ENCODE measurements at regions not wholly inside any gene's neighbourhood (a gene's known extent, or its start where the extent isn't known, plus 50 kb on each side); places are given as distances from the start of the nearest gene placed in this dataset.

- Histone ChIP-seq H3K36me3 (replicated peaks; ENCODE audit: low read depth, low read length) (no peaks in the 10 kb centered on the region), H3K27me3 (ENCODE audit: low read depth, low read length) (no peaks in the 10 kb centered on the region), H3K9me3 (ENCODE audit: insufficient read depth, low read length) (no peaks in the 10 kb centered on the region), H3K4me3 (ENCODE audit: low read length) (no peak overlapping the region), H3K4me1 (ENCODE audit: low read length) (no peaks in the 10 kb centered on the region), H3K9ac (ENCODE audit: low read length) (no peak overlapping the region), H3K4me2 (ENCODE audit: low read length) (no peak overlapping the region), H3K27ac (ENCODE audit: low read length) (no peak overlapping the region), H2AFZ (ENCODE audit: low read depth, low read length) (no peak overlapping the region), H3K79me2 (ENCODE audit: low read length) (peaks cover 34% of the 10 kb centered on the region), H4K20me1 (ENCODE audit: insufficient read depth, low read length) (peaks cover 9% of the 10 kb centered on the region; the same call in 1 of the 2 replicates)
- TF ChIP-seq EZH2phosphoT487 (IDR thresholded peaks at IDR 0.05; ENCODE audit: low read depth) = no peak
- TF ChIP-seq CTCF (IDR thresholded peaks at IDR 0.05; ENCODE audit: low read depth, low read length) = no peak
These were observed 62.0 kb upstream of the MACF1 start for GRCh38 chr1:39142401-39143060.

DNA sequence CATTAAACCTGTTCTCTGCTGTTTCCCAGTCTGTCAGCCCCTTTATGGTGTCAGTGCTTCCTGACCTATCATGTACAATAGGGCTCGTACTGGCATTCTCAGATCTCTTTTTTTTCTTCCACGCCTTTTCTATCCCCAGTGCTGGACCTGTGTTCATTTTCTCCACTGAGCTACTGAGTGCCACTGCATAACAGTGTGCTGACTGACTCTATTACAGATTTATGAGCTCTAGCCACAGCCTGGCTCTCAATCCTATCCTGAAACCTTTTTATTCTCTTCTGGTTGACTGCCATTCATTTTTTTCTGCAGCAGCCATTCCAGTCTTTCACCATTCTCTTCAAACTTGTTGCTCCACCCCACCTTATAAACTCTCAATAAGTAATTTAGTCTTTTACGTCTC is 59.6 kb upstream of the MACF1 start:
- no peaks in the 10 kb centered on the region for H3K9me3 ChIP-seq (ENCODE audit: insufficient read depth, low read length)
- no peak overlapping the region for H2AFZ ChIP-seq (ENCODE audit: low read depth, low read length)
- H3K79me2 ChIP-seq (ENCODE audit: low read length) = peaks cover 45% of the 10 kb centered on the region
- TF ChIP-seq EZH2phosphoT487 (IDR thresholded peaks at IDR 0.05; ENCODE audit: low read depth) (no peak), CTCF (IDR thresholded peaks at IDR 0.05; ENCODE audit: low read depth, low read length) (no peak)
- H3K36me3 ChIP-seq (replicated peaks; ENCODE audit: low read depth, low read length) = no peaks in the 10 kb centered on the region
- H3K9ac ChIP-seq (ENCODE audit: low read length) = no peak overlapping the region
- no peak overlapping the region for H3K27ac ChIP-seq (ENCODE audit: low read length)
- H3K4me1 ChIP-seq (ENCODE audit: low read length) = no peaks in the 10 kb centered on the region
- H3K4me3 ChIP-seq (ENCODE audit: low read length) = no peak overlapping the region
- peaks cover 9% of the 10 kb centered on the region; the same call in 1 of the 2 replicates for H4K20me1 ChIP-seq (ENCODE audit: insufficient read depth, low read length)
- H3K4me2 ChIP-seq (ENCODE audit: low read length) = no peak overlapping the region
- H3K27me3 ChIP-seq (ENCODE audit: low read depth, low read length) = no peaks in the 10 kb centered on the region

DNA sequence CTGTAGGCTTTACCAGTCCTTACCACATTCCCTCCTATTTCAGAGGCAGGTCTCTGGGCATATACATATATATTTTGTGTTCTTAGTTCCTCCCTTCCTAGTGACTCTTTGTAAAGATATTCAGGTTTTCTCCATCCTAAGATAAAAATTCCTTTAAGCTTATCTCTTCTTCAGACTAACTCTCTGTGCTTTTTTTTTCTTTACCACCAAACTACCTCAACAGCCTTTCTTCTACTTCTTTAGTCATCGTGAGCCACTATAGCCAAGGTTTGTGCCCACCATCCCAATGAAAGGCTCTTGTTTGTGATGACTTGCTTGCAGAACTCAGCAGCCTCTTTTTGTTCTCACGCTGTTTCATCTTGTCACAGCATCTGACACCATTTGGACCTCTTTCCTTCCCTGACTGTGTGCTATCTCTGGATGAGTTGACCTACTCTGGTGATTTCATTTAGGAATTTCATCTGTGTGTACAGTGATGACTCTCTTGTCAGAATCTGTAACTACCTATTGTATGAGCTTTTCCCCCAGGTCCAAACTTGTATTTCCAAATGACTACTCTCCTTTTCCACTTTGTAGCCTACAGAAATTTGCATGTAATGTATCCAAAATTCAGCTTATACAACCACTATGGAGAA is 59.0 kb upstream of the MACF1 start:
- Histone ChIP-seq H2AFZ (ENCODE audit: low read depth, low read length) (no peak overlapping the region), H3K4me1 (ENCODE audit: low read length) (no peaks in the 10 kb centered on the region), H3K9ac (ENCODE audit: low read length) (no peak overlapping the region), H3K27ac (ENCODE audit: low read length) (no peak overlapping the region), H3K4me2 (ENCODE audit: low read length) (no peak overlapping the region), H3K36me3 (replicated peaks; ENCODE audit: low read depth, low read length) (no peaks in the 10 kb centered on the region), H4K20me1 (ENCODE audit: insufficient read depth, low read length) (peaks cover 9% of the 10 kb centered on the region; the same call in 1 of the 2 replicates), H3K9me3 (ENCODE audit: insufficient read depth, low read length) (no peaks in the 10 kb centered on the region), H3K27me3 (ENCODE audit: low read depth, low read length) (no peaks in the 10 kb centered on the region), H3K79me2 (ENCODE audit: low read length) (peaks cover 45% of the 10 kb centered on the region), H3K4me3 (ENCODE audit: low read length) (no peak overlapping the region)
- TF ChIP-seq CTCF (IDR thresholded peaks at IDR 0.05; ENCODE audit: low read depth, low read length) = no peak
- no peak for TF ChIP-seq EZH2phosphoT487 (IDR thresholded peaks at IDR 0.05; ENCODE audit: low read depth)

- H3K4me1 ChIP-seq (ENCODE audit: low read length) = no peaks in the 10 kb centered on the region
- H3K79me2 ChIP-seq (ENCODE audit: low read length) = peaks cover 45% of the 10 kb centered on the region
- no peak overlapping the region for H3K4me2 ChIP-seq (ENCODE audit: low read length)
- no peak overlapping the region for H3K27ac ChIP-seq (ENCODE audit: low read length)
- no peaks in the 10 kb centered on the region for H3K27me3 ChIP-seq (ENCODE audit: low read depth, low read length)
- peaks cover 4% of the 10 kb centered on the region; the same call in 1 of the 2 replicates for H4K20me1 ChIP-seq (ENCODE audit: insufficient read depth, low read length)
- no peaks in the 10 kb centered on the region for H3K36me3 ChIP-seq (replicated peaks; ENCODE audit: low read depth, low read length)
- TF ChIP-seq EZH2phosphoT487 (IDR thresholded peaks at IDR 0.05; ENCODE audit: low read depth) (no peak), CTCF (IDR thresholded peaks at IDR 0.05; ENCODE audit: low read depth, low read length) (no peak)
- H3K9ac ChIP-seq (ENCODE audit: low read length) = no peak overlapping the region
- no peak overlapping the region for H3K4me3 ChIP-seq (ENCODE audit: low read length)
- no peak overlapping the region for H2AFZ ChIP-seq (ENCODE audit: low read depth, low read length)
- H3K9me3 ChIP-seq (ENCODE audit: insufficient read depth, low read length) = no peaks in the 10 kb centered on the region
These were observed 57.8 kb upstream of the MACF1 start for GRCh38 chr1:39146681-39147080.
